Hematopoietic multipotent progenitor cell (in vitro differentiated cells): ENCODE measurements at regions not wholly inside any gene's neighbourhood (a gene's known extent, or its start where the extent isn't known, plus 50 kb on each side); places are given as distances from the start of the nearest gene placed in this dataset.
"Not testable (repeated sequence)": the region's sequence is repeated elsewhere in the genome, so short reads cannot be mapped to it uniquely, and the experiment has no call there.

ENCODE experiments used
- DNase-seq, 3 donors: peaks; one replicate each; pipeline ENCODE4 v3.0.0-alpha.2; 2011 to 2015; ENCODE audit warnings: low read depth in 2 of 3, low spot score in 2 of 3

GRCh38 chr13:72590091-72590740 is 137.2 kb downstream of the MZT1 start:
- DNase-seq, result no peak

GRCh38 chr13:72586518-72586917 is 140.9 kb downstream of the MZT1 start:
- no peak for DNase-seq

- no peak for DNase-seq
Measured at GRCh38 chr13:72585254-72585653, 142.2 kb downstream of the MZT1 start.

DNA sequence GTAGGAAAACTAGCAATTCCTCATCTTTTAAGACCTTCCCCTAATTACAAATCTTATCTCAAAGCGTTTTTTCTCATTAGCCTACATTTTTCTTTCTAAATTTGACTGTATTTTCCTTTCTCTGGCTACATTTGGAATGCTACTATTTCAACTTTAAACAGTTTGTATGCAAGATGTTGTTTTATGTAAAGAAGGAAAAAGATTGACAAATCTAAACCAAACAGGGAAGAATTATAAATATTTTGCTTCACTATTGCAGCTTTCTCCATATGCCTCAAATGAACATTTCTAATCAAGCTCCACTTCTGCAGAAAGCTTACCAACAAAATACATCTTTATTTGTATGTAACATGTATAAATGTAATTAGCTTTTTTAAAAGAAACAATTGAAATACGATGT is 156.2 kb downstream of the MZT1 start:
- DNase-seq, result no peak

DNA sequence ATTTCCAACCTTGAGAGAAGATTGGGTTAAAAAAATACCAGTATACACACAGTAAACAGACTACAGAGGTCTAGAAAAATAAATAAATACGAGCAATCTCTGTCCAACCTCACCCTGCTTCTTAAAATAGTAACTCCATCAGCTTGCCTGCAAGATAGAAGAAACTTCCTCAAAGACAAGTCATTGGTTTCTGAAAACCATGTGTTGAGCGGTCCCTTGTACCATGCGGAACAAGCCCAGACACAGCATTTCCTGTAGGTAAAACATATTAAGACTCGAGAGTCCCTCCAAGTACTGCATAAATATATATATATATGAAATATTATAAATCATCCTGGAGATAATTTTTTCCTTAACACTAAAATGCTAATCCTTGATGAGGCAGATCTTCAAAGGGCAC is 157.4 kb downstream of the MZT1 start:
- peak in 2 of 3 donors; percentile 6 to 57 for DNase-seq

DNA sequence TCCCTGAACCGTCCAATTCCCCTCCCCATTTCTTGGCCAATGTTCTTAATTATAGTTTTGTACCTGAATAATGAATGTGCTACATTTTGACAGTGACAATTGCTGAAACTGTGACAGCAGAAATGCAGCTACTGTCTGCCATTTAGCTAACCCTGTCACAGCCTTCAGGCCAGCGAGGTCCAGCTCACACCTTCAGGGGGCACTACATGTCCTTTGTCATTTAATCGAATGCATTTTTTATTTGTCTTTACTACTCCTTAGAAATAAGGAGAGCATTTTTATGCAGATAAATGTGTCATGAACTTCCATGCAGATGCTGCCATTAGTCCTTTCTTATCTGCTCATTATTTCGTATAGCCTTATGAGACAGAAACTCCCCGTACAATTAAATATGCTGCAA is 159.9 kb downstream of the MZT1 start:
- DNase-seq, result no peak

DNA sequence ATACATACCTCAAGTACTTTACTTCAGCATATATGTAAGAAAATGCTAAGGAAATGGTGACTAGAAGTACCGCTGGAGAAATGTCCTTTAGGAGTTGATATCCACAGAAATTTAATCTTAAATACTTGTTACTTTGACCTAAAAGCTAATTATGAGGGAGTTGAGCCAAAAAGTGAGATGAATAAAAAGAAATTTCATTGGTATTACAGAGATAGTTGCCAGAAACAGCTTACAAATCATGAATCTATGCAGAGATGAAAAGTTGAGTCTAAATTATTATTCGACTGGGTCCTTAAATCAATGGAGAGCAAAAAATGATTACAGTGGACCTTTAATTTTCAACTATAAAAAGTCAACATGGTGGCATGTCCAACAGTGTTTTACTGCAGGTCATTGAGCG is 160.9 kb downstream of the MZT1 start:
- no peak for DNase-seq

DNA sequence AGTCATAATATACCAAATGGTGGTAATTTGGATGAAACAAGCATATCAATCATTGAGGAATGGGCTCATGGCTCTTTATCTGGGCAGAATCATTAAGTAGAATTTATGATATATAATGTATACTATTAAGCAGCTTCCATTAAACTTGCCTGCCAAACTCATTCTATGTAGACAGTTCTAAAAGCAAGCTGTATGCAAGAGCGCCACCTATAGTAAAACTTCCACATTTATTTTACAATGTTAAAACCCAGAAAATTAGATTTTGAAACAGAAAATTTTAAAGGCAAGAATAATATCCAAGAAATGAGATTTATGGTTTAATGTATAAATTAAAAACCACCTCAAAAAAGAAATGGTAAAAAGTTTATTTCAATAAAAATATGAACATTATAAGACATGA is 161.5 kb downstream of the MZT1 start:
- peak in 2 of 3 donors; percentile 6 to 60 for DNase-seq

- DNase-seq, result no peak
Measured at GRCh38 chr13:72562686-72563085, 164.7 kb downstream of the MZT1 start.

- no peak for DNase-seq
Measured at GRCh38 chr13:72561791-72562190, 165.6 kb downstream of the MZT1 start.

GRCh38 chr13:72559716-72560115 is 167.7 kb downstream of the MZT1 start:
- DNase-seq, result no peak

- no peak for DNase-seq
Measured at GRCh38 chr13:72556945-72557344, 170.5 kb downstream of the MZT1 start.

DNA sequence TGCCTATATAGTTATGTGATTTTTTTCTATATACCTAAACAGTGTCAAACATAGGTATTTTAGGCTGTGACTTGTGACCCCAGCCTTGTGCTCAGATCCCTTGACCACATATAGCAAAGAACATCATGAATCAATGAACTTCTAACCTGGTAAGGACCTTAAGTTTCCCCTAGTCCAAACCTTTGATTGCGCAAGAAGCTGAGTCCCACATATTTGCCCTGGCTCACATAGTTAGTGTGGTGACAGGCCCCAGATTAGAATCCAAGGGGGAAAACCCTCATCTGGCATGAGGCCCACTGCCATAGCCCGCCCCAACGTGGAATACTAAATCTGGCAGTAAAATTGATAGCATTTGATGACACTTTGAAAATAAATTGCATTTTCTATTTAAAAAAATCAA is 171.8 kb downstream of the MZT1 start:
- DNase-seq, result no peak

- DNase-seq, result no peak
Measured at GRCh38 chr13:72552731-72553130, 174.7 kb downstream of the MZT1 start.

DNA sequence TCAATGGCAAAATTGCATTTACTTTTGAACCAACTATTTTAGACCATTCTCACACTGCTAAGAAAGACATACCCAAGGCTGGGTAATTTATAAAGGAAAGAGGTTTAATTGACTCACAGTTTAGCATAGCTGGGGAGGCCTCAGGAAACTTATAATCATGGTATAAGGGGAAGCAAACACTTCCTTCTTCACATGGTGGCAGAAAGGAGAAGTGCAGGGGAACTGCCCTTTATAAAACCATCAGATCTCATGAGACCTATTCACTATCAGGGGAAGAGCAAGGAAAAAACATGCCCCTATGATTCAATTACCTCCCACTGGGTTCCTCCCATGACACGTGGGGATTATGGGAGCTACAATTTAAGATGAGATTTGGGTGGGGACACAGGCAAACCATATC is 181.5 kb downstream of the MZT1 start:
- not testable (repeated sequence) for DNase-seq

DNA sequence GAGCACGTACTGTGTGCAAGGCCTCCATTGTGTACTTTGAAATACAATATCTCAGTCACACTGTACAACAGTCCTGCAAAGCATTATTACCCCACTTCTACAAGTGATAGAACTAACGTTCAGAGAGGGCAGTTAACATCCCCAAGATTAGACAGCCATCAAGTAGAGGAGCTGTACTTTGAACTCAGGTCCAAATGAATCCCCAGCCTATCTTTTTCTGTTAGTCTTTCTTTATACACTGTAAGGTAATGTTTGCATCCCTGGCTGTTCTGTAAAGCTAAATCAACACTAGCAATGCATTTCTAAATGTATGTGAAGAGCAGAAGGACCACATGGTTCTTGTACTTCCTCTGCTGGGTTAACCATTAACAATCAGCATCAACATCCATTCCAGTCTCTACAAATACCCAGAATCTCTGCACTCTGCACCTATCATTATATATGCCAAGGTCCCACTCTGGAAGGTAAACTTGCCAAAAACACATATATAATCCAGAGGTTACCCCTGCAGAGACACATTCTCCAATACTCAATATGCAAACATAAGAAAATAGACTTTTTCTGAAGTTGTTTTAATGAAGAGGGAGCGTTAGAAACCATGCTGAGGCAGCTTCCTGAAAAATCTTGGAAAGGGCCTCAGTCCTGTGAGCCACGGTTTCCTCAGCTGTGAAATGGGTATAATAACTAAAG is 182.3 kb downstream of the MZT1 start:
- DNase-seq, result no peak

GRCh38 chr13:72544042-72544441 is 183.4 kb downstream of the MZT1 start:
- no peak for DNase-seq

DNA sequence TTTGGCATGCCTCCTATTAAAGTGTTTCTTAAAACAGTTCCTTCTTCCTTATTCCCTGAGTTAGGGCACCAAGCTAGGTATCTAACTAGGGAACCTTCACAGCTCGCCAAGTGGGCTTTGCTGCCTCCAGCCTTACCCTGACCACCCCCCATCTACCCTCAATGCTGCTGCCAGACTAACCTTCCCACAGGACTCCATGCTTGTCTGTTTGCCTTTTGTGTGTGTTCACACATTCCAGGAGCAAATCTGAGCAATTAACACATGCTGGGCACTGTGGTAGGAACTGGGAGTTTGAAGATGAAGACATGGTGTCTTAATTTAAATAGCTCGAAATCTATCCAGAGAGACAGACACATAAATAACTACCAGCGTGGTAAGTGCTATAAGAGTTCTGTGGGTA is 185.2 kb downstream of the MZT1 start:
- no peak for DNase-seq

GRCh38 chr13:72541674-72542073 is 185.8 kb downstream of the MZT1 start:
- DNase-seq, result no peak

- DNase-seq, result no peak
Measured at GRCh38 chr13:72540881-72541280, 186.5 kb downstream of the MZT1 start.

- DNase-seq, result no peak
Measured at GRCh38 chr13:72539925-72540324, 187.5 kb downstream of the MZT1 start.

GRCh38 chr13:72537782-72538181 is 189.6 kb downstream of the MZT1 start:
- no peak for DNase-seq

- no peak for DNase-seq
Measured at GRCh38 chr13:72537395-72537780, 190.0 kb downstream of the MZT1 start.
